ENCODE measurements at regions not wholly inside any gene's neighbourhood (a gene's known extent, or its start where the extent isn't known, plus 50 kb on each side); places are given as distances from the start of the nearest gene placed in this dataset.

DNA sequence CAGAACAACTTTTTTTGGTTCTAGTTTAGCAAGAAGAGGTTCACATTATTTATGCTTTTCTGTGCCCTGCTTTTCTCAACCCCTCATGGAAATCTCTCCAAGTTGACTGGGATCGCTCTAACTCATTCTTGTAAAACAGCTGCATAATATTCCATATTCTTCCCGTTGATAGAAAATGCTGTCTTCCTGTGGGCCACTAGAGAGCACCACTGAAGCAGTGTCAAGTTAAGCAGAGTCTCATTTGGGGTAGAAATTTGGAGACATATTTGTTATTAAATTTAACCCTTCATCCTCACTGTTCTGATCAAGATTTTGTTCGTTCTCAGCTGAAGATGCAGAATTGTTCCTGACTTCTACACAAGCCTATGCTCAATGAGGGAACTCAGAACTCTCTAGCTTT is 140.1 kb downstream of the CEMIP2 start:
- ATAC-seq = peak; percentile 50 to 68 (median 57)
- Mint-ChIP-seq H3K27me3 (ENCODE audit: low read depth in 2 of 2) (peaks cover 0 to 8% of the 10 kb centered on the region in 2 donors), H3K27ac (no peak overlapping the region), H3K9me3 (no peaks in the 10 kb centered on the region), H3K36me3 (no peaks in the 10 kb centered on the region), H3K4me1 (peaks cover 0 to 8% of the 10 kb centered on the region in 2 donors), H3K4me3 (no peak overlapping the region)
- no peaks in the 10 kb centered on the region for H3K4me1 ChIP-seq (ENCODE audit: control insufficient read depth, insufficient read depth, low read length)
- TF ChIP-seq, protein P1, sequence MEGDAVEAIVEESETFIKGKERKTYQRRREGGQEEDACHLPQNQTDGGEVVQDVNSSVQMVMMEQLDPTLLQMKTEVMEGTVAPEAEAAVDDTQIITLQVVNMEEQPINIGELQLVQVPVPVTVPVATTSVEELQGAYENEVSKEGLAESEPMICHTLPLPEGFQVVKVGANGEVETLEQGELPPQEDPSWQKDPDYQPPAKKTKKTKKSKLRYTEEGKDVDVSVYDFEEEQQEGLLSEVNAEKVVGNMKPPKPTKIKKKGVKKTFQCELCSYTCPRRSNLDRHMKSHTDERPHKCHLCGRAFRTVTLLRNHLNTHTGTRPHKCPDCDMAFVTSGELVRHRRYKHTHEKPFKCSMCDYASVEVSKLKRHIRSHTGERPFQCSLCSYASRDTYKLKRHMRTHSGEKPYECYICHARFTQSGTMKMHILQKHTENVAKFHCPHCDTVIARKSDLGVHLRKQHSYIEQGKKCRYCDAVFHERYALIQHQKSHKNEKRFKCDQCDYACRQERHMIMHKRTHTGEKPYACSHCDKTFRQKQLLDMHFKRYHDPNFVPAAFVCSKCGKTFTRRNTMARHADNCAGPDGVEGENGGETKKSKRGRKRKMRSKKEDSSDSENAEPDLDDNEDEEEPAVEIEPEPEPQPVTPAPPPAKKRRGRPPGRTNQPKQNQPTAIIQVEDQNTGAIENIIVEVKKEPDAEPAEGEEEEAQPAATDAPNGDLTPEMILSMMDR (IDR thresholded peaks at IDR 0.05) = peak; percentile 45
- WGBS (ENCODE audit: insufficient coverage) = 94% methylated on average over 2 of the region's 3 CpGs
- no peaks in the 10 kb centered on the region for H3K27me3 ChIP-seq (ENCODE audit: control insufficient read depth, insufficient read depth, low read length)
- peak in 1 of 2 donors; percentile 47 for DNase-seq
- no peak overlapping the region for H3K4me3 ChIP-seq (ENCODE audit: low read length)
- intact Hi-C loops (cut with micrococcal nuclease) = no loop called here
- no peaks in the 10 kb centered on the region for H3K36me3 ChIP-seq (ENCODE audit: control insufficient read depth, insufficient read depth, low read length)
- H3K27ac ChIP-seq (ENCODE audit: low read length) = no peak overlapping the region
- no peaks in the 10 kb centered on the region for H3K9me3 ChIP-seq (ENCODE audit: control insufficient read depth, insufficient read depth, low read length)

DNA sequence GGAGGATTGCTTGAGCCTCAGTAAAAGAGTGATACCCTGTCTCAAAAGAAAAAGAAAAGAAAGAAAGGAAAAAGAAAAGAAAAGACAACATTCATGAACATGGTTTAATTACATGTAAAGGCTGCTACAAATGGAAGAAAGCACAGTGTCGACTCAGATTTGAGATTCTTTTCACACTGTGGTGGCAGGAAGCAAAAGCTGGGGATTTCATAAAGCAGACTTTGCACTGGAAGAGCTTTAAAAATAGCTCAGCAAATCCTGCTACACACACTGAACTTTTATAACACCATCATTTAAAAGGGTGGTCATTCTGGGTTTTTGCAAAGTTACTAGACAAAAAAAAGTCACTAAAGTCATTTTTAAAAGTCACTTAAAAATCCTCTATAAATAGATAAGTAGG is 140.8 kb downstream of the CEMIP2 start:
- WGBS (ENCODE audit: insufficient coverage) = 47% methylated on average over 1 of the region's 1 CpG
- H3K27ac ChIP-seq (ENCODE audit: low read length) = no peak overlapping the region
- Mint-ChIP-seq H3K4me3 (no peak overlapping the region), H3K36me3 (no peaks in the 10 kb centered on the region), H3K4me1 (peaks cover 0 to 8% of the 10 kb centered on the region in 2 donors), H3K27ac (no peak overlapping the region), H3K9me3 (no peaks in the 10 kb centered on the region), H3K27me3 (ENCODE audit: low read depth in 2 of 2) (peaks cover 0 to 5% of the 10 kb centered on the region in 2 donors)
- DNase-seq (no peak), ATAC-seq (no peak)
- intact Hi-C loops (cut with micrococcal nuclease) = no loop called here
- no peaks in the 10 kb centered on the region for H3K36me3 ChIP-seq (ENCODE audit: control insufficient read depth, insufficient read depth, low read length)
- H3K4me1 ChIP-seq (ENCODE audit: control insufficient read depth, insufficient read depth, low read length) = no peaks in the 10 kb centered on the region
- no peaks in the 10 kb centered on the region for H3K27me3 ChIP-seq (ENCODE audit: control insufficient read depth, insufficient read depth, low read length)
- TF ChIP-seq, protein P1 (IDR thresholded peaks at IDR 0.05) = no peak
- no peaks in the 10 kb centered on the region for H3K9me3 ChIP-seq (ENCODE audit: control insufficient read depth, insufficient read depth, low read length)
- H3K4me3 ChIP-seq (ENCODE audit: low read length) = no peak overlapping the region

DNA sequence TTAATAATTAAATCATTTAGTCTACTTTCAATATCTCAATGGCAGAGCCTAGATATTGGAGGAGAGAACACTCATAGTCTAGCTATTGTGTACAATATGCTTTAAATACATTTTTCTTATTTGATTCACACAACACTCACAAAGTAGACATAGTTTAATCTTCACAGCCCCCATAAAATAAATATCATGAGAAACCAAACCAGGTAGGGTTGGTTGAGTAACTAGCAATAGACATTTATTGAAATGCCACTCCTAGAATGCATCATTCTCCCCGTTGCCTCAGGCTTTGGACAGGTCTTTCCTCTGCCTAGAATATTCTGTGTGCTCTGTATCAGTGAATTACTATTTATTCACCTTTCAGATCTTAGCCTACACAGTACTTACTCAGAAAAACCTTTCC is 141.9 kb downstream of the CEMIP2 start:
- H3K4me3 ChIP-seq (ENCODE audit: low read length) = no peak overlapping the region
- no peaks in the 10 kb centered on the region for H3K36me3 ChIP-seq (ENCODE audit: control insufficient read depth, insufficient read depth, low read length)
- H3K36me3 Mint-ChIP-seq = no peaks in the 10 kb centered on the region
- DNase-seq (no peak), ATAC-seq (no peak)
- H3K27me3 Mint-ChIP-seq (ENCODE audit: low read depth in 2 of 2) = peaks cover 0 to 3% of the 10 kb centered on the region in 2 donors
- no peaks in the 10 kb centered on the region for H3K4me1 ChIP-seq (ENCODE audit: control insufficient read depth, insufficient read depth, low read length)
- no peak overlapping the region for H3K27ac Mint-ChIP-seq
- intact Hi-C loops (cut with micrococcal nuclease) = no loop called here
- no peaks in the 10 kb centered on the region for H3K9me3 ChIP-seq (ENCODE audit: control insufficient read depth, insufficient read depth, low read length)
- no peak overlapping the region for H3K27ac ChIP-seq (ENCODE audit: low read length)
- H3K4me1 Mint-ChIP-seq = peaks cover 0 to 8% of the 10 kb centered on the region in 2 donors
- 93% methylated on average over 1 of the region's 1 CpG for WGBS (ENCODE audit: insufficient coverage)
- no peaks in the 10 kb centered on the region for H3K9me3 Mint-ChIP-seq
- TF ChIP-seq, protein P1 (IDR thresholded peaks at IDR 0.05) = no peak
- H3K4me3 Mint-ChIP-seq = no peak overlapping the region
- no peaks in the 10 kb centered on the region for H3K27me3 ChIP-seq (ENCODE audit: control insufficient read depth, insufficient read depth, low read length)

DNA sequence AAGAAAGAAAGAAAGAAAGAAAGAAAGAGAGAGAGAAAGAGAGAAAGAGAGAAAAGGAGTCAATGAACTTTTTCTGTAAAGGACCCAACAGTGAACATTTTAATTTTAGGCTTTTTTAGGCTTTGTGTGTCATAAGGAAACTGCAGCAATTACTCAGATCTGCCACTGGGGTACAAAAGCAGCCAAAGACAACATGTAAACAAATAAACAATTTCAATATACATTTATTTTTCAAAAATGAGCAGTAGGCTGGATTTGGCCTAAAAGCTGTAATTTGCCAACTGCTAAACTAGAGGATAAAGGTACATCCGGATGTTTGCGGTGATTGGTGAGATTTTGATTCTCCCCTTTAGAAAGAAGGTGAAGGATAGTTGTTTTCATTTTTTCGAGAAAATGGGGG is 143.6 kb downstream of the CEMIP2 start:
- Histone ChIP-seq H3K27ac (ENCODE audit: low read length) (no peak overlapping the region), H3K4me1 (ENCODE audit: control insufficient read depth, insufficient read depth, low read length) (no peaks in the 10 kb centered on the region), H3K36me3 (ENCODE audit: control insufficient read depth, insufficient read depth, low read length) (no peaks in the 10 kb centered on the region), H3K27me3 (ENCODE audit: control insufficient read depth, insufficient read depth, low read length) (no peaks in the 10 kb centered on the region), H3K4me3 (ENCODE audit: low read length) (no peak overlapping the region), H3K9me3 (ENCODE audit: control insufficient read depth, insufficient read depth, low read length) (no peaks in the 10 kb centered on the region)
- TF ChIP-seq, protein P1 (IDR thresholded peaks at IDR 0.05) = no peak
- intact Hi-C loops (cut with micrococcal nuclease) = no loop called here
- DNase-seq (no peak), ATAC-seq (no peak)
- WGBS (ENCODE audit: insufficient coverage) = 93% methylated on average over 3 of the region's 3 CpGs
- Mint-ChIP-seq H3K4me3 (no peak overlapping the region), H3K27ac (no peak overlapping the region), H3K36me3 (no peaks in the 10 kb centered on the region), H3K4me1 (peaks cover 0 to 8% of the 10 kb centered on the region in 2 donors), H3K9me3 (no peaks in the 10 kb centered on the region), H3K27me3 (ENCODE audit: low read depth in 2 of 2) (peaks cover 0 to 3% of the 10 kb centered on the region in 2 donors)
